ENCODE measurements at regions not wholly inside any gene's neighbourhood (a gene's known extent, or its start where the extent isn't known, plus 50 kb on each side); places are given as distances from the start of the nearest gene placed in this dataset.
"Not testable (repeated sequence)": the region's sequence is repeated elsewhere in the genome, so short reads cannot be mapped to it uniquely, and the experiment has no call there.

DNA sequence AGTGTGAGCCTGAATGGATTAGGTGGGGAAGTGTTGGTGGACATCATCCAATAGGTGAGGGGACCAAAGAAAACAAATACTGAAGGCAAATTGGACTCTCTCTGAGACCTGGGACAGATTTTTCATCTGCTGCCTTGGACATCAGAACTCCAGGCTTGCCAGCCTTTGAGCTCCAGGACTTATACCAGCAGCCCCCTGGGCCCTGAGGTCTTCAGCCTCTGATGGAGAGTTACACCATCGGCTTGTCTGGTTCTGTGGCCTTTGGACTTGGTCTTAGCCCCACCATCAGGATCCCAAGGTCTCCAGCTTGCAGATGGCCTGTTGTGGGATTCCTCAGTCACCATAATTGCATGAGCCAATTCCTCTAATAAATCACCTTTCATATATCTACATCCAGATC, 80.8 kb upstream of the SLC8A3 start:
- no peak for DNase-seq (ENCODE audit: low spot score)

DNA sequence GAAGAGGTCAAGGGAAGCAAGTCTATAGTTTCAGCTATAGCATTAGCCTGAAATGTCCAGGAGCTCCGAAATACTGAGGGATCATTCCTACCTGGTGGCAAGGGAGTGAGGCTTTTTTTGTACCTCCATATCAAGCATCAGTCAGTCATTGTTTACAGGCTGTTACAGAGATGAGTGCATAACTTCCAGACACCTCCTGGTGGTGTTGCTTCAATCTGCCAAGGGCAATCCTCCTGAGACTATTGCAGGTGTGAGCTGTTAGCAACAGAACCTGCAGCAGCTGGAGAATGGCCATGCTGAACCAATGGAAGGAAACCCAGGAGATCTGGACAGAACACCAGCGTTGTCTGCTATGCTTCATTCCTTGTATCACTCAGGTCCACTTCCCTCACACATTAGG, 80.0 kb upstream of the SLC8A3 start:
- DNase-seq (ENCODE audit: low spot score), result no peak

DNA sequence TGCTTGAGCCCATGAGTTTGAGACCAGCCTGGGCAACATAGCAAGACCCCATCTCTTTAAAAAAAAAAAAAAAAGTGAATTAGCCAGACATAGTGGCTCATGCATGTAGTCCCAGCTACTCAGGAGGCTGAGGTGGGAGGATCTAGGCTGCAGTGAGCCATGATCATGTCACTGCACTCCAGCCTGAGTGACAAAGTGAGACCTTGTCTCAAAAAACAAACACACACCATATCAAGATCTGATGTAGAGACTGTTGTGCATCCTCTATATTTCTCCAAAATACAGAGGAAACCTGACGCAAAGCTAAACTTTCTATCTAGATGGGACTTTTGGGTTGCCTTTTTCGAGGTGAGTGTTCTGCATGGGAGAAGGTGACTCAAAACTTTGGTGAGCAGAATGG, 77.4 kb upstream of the SLC8A3 start:
- DNase-seq (ENCODE audit: low spot score), result no peak

DNA sequence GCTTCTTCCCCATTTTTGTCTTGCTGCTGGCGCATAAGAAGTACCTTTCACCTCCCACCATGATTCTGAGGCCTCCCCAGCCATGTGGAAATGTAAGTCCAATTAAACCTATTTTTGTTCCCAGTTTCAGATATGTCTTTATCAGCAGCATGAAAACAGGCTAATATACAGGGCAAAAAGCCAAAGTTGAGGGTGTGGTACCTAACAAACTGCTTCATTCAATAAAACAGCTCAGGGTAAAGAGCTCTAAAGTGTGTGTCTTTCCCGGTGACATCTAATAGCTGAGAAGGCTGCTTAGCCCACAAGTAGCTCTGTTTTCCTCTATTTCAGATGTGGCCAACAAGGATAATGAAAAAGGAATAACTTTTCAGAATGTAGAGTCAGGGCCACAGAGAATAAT, 76.7 kb upstream of the SLC8A3 start:
- DNase-seq (ENCODE audit: low spot score), result no peak

DNA sequence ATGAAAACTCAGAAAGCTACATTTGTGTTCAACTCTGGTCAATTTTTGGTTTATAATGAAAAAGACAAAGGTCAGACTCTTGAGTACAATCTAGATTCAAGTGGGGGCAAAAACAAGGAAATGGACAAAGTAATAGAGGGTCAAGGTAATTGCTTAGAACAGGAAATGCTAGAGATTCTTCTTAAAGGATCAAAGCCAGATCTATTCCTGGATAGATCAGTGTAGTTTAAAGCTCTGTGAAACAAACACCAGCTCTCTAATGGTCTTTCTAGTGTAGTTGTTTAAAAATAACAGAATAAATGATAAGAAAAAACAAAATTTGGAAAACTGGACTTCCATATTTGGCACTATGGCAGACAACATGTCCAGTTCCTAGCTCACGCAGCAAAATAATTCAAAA, 70.7 kb upstream of the SLC8A3 start:
- DNase-seq (ENCODE audit: low spot score), result no peak

DNA sequence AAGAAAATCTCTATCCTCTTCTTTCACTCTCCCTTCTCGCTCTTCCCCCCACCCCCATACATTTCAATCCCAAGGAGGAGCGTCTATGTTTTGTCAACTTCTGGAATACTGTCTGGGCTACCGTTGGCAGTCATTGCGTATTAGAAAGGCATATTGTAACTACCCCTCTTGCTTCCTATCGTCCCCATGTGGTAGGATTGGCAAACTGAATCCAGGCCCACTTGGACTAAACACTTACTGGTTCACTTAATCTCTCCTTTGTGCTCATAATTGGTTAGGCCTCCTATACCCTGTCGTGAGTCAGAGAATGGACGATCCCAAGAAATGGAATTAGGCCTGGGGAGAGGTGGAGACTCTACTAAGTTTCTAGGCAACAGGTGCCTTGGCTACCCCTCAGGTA, 68.8 kb upstream of the SLC8A3 start:
- DNase-seq (ENCODE audit: low spot score), result peak; percentile 25

DNA sequence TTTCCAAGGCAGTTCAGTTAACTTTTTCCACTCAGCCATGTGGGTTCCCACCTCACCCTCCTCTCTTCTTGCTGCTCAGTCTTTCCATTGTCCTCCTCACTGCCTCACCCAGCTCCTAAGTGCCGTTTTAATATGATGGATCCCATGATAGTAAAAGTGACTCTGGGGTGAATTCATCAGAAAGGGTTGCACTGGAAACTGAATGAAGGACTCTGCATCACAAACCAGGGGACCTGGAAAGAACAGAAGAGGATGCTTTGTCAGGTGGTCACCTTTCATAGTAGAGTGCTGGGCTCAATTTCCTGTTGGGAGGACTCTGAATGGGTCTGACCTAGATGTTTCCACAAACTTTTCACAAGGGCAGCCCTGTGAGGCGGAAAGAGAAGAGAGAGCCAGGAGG, 67.8 kb upstream of the SLC8A3 start:
- DNase-seq (ENCODE audit: low spot score), result no peak

DNA sequence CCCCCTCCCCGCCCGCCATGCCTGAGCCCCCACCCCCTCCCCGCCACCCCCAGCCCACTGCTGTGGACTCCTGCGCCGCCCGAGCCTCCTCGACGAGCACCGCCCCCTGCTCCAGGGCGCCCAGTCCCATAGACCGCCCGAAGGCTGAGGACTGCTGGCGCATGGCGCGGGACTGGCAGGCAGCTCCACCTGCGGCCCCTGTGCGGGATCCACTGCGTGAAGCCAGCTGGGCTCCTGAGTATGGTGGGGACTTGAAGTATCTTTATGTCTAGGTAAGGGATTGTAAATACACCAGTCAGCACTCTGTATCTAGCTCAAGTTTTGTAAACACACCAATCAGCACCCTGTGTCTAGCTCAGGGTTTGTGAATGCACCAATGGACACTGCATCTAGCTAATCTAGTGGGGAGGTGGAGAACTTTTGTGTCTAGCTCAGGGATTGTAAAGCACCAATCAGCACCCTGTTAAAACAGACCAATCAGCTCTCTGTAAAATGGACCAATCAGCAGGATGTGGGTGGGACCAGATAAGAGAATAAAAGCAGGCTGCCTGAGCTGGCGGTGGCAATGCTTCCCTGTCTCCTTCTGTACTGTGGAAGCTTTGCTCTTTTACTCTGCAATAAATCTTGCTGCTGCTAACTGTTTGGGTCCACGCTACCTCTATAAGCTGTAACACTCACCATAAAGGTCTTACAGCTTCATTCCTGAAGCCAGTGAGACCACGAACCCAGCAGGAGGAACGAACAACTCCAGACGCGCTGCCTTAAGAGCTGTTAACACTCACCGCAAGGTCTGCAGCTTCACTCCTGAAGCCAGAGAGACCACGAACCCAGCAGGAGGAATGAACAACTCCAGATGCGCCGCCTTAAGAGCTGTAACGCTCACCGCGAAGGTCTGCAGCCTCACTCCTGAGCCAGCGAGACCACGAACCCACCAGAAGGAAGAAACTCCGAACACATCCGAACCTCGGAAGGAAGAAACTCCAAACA, 66.6 kb upstream of the SLC8A3 start:
- DNase-seq (ENCODE audit: low spot score), result peak; percentile 76

DNA sequence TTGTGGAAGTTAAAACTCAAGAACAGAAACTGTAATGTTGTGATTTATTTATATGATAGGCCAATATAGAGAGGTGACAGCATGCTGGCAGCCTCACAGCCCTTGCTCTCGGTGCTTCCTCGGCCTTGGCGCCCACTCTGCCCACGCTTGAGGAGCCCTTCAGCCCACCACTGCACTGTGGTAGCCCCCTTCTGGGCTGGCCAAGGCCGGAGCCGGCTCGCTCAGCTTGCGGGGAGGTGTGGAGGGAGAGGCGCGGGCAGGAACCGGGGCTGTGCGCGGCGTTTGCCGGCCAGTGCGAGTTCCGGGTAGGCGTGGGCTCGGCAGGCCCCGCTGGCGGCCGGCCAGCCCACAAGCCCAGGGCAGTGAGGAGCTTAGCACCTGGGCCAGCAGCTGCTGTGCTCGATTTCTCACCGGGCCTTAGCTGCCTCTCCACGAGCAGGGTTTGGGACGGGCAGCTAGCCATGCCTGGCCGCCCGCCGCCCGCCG, 65.8 kb upstream of the SLC8A3 start:
- peak; percentile 78 for DNase-seq (ENCODE audit: low spot score)

DNA sequence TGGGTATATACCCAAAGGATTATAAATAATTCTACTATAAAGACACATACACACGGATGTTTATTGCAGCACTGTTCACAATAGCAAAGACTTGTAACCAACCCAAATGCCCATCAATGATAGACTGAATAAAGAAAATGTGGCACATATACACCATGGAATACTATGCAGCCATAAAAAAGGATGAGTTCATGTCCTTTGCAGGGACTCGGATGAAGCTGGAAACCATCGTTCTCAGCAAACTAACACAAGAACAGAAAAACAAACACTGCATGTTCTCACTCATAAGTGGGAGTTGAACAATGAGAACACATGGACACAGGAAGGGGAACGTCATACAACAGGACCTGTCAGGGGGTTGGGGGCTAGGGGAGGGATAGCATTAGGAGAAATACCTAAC, 64.8 kb upstream of the SLC8A3 start:
- not testable (repeated sequence) for DNase-seq (ENCODE audit: low spot score)

DNA sequence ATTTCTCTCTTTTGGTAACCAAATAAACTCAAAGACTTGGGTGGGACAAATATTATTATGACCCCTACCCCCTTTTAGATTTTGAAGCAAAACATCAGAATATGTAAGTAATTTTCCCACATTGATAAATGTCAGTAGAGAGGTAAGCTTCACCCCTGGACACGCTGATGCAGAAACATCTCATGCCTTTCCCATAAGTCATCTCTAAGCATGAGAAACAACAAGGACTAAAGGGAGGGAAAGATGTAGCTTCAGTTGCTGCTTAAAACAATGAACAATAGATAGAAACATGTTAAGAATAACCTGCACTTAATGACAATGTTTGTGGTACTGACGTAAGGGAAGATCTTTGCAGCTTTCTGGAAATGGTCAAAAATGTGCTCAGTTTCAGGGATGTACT, 56.3 kb upstream of the SLC8A3 start:
- DNase-seq (ENCODE audit: low spot score), result peak; percentile 8

DNA sequence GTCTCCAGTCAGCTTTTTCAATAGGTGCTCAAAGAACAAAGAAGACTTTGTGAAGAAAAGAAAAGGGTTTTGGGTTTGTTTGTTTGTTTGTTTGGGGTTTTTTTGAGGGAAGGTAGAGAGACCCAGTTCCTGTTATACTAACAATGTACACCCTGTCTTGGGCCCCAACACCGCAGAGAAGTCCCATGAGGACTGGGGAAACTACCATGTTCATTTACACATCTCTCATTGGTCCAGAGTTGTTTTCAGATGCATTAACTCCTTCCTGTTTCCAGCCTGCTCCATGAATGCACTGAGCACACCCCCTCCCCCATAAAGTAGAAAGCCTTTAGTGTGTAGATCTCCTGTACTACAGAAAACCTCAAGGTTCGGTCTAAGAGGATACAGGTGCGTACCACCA, 51.1 kb upstream of the SLC8A3 start:
- DNase-seq (ENCODE audit: low spot score), result no peak

DNA sequence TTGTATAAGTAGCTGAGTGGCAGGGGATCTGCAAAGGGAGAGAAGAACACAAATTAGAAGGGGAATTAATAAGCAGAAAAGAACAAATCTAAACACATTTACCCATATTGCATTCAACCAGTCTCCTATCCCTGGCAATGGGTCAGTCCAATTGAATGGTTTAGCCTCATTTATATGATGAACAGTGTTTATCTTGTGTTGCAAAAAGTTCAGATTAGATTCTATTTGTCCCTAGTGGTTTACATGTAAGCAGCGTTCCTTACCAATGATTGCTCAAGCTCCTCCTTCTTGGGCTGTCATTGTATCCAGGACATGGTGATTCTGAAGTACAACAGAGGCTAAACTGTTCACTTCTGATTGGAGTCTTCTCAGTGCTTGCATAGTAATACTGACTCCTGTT, 49.9 kb upstream of the SLC8A3 start:
- not testable (repeated sequence) for DNase-seq (ENCODE audit: low spot score)
